ENCODE measurements at regions not wholly inside any gene's neighbourhood (a gene's known extent, or its start where the extent isn't known, plus 50 kb on each side); places are given as distances from the start of the nearest gene placed in this dataset.

DNA sequence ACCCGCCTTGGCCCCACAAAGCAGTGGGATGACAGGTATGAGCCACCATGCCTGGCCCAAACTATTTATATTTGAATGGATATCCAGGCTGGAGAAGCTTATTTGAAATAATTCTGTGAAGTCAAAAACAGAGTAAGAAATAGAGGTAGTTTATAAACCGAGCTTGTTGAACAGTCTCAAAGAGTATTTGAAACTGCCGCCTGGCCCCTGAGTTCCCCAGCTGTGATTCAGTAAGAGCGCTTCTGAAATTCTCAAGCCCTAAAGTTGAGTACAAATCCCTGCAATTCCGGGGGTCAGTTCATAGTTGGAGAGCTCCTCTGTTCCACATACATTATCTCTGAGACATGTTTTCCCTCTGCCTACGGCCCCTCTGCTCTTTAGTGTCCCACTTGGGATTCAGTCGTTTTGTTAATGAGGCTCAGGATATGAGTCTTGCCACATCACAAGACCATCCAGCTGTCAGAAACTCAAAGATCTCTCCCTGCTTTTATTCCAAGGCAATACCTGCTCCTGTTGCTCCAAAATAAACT, 127.8 kb downstream of the SOD2 start:
- TF ChIP-seq, protein P1, sequence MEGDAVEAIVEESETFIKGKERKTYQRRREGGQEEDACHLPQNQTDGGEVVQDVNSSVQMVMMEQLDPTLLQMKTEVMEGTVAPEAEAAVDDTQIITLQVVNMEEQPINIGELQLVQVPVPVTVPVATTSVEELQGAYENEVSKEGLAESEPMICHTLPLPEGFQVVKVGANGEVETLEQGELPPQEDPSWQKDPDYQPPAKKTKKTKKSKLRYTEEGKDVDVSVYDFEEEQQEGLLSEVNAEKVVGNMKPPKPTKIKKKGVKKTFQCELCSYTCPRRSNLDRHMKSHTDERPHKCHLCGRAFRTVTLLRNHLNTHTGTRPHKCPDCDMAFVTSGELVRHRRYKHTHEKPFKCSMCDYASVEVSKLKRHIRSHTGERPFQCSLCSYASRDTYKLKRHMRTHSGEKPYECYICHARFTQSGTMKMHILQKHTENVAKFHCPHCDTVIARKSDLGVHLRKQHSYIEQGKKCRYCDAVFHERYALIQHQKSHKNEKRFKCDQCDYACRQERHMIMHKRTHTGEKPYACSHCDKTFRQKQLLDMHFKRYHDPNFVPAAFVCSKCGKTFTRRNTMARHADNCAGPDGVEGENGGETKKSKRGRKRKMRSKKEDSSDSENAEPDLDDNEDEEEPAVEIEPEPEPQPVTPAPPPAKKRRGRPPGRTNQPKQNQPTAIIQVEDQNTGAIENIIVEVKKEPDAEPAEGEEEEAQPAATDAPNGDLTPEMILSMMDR (IDR thresholded peaks at IDR 0.05): no peak
- TF ChIP-seq POLR2A (IDR thresholded peaks at IDR 0.05): no peak

Data from thyroid gland (tissue), 4 donors.